GM15510 (cell line): ENCODE measurements at regions not wholly inside any gene's neighbourhood (a gene's known extent, or its start where the extent isn't known, plus 50 kb on each side); places are given as distances from the start of the nearest gene placed in this dataset.

Source experiments
- POLR2A ChIP-seq: IDR thresholded peaks from 3 replicates; pipeline ENCODE4 v1.6.1; 2011; ENCODE audit warnings: borderline replicate concordance; ENCODE audit not compliant: insufficient read length; ENCODE audit errors: extremely low read depth

DNA sequence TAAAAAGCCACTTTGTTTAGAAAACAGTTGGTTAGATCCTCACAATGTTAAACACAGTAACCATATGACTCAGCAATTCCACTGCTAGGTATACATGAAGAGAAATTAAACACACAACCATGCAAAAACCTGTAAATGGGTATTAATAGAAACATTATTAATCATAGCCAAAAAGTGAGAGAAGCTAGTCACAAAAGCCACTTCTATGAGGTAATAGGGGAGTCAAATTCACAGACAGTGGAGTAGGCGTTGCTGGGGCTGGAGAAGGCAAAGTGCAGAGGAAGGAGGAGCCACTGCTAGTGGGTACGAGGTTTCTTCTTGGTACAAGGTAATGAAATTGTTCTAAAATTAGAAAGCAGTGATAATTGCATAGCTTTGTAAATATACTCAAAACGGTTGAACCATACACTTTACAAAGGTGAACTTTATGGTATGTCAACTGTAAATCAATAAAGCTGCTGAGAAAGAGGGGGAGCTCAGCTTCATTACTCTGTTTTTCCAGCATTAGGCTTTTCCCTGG is 364.4 kb downstream of the GADD45G start:
- TF ChIP-seq POLR2A = no peak

DNA sequence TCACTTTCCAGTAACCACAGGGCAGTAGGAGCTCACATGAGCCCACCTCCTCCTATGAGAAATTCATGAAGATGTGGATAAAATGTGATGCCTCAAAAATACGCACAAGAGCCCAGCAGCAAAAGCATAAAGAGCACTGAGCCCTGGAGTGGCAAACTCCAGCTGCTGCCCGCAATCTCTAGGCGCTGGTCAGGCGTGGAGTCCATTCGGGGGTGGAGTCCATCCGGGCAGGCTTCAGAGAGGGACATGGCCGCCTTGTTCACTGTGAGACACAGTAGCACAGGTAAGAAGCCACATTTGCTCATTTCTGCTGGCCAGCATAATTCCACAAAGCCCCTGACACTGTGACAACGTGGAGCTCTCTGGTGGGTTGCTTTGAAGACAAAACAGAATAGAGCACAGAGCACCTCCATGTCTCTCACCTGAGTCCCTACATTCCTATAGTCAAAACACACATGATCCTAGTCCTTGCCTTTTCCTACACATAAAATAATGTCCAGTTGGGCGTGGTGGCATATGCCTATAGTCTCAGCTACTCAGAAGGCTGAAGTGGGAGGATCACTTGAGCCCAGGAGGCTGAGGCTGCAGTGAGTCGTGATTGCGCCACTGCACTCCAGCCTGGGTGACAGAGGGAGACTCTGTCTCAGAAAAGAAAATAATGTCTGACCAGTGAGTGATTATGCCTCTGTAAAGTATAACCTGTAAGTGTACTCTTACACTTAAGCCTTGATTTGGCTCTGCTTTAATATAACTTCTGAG is 365.2 kb downstream of the GADD45G start:
- TF ChIP-seq POLR2A = no peak

DNA sequence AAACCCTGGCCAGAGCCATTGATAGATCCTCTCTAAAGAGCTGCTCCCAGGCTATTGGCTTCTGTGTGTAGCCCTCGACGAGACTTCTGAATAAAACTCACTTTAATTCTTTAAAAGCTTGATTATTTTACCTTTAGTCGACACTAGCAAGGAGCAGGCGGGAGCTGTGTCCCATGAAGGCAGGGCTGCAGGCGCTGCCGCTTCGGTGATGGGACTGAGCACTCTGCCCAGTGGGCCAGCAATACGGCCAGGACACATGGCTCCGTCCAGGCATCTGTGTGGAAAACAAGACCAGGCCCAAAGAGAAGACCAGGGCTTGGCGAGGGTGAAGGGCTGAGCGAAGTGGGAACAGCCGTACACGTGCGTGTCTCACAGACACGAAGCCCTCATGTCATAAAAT is 365.9 kb downstream of the GADD45G start:
- TF ChIP-seq POLR2A = no peak

DNA sequence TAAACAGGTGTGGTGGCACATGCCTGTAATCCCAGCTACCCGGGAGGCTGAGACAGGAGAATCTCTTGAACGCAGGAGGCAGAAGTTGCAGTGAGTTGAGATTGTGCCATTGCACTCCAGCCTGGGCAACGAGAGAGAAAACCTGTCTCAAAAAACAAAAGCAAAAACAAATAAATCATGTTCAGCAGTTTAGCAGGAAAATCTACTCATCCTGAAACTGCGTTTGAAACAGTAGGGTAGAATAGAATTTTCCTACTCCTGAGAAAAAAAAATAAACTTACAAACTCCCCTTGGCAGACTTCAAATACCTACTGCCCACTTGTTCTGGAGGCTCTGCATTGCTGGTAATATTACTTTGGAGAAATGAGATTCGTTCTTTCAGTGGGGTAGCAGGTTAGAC is 367.7 kb downstream of the GADD45G start:
- no peak for TF ChIP-seq POLR2A

DNA sequence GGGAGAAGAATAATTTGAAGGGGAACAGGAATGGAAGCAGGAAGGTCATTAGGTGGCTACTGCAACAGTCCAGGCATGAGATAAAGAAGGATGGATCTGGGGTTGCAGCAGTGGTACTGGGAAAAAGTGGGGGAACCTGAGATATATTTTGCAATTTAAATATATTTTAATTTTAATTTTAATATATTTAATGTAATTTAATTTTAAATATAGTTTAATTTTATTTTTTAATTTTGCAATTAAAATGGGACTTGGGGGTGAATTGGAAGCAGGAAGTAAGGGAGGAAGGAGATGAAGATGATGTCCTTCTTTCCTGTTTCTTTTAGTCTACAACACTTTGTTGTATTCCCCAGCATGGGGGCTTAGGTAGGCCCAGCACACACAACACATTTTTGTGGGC is 369.8 kb downstream of the GADD45G start:
- no peak for TF ChIP-seq POLR2A

DNA sequence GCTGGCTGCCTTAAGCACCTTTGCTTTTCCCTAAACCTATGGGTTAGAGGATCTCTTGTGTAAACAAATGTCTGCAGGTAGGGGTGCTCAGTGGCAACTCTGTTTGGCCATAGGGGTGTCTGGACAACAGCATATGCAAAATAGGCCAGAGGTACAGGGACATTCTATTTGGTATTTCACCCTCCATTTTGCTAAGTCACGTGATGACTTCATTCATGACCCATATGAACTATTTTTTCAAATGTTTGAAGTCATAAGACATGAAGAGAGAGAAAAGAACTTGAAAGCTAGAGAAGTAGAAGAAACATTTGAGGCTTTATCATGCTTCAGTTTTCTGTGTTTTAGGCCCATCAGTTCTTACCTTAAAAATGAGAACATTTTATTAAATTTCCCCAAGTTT is 370.2 kb downstream of the GADD45G start:
- no peak for TF ChIP-seq POLR2A

DNA sequence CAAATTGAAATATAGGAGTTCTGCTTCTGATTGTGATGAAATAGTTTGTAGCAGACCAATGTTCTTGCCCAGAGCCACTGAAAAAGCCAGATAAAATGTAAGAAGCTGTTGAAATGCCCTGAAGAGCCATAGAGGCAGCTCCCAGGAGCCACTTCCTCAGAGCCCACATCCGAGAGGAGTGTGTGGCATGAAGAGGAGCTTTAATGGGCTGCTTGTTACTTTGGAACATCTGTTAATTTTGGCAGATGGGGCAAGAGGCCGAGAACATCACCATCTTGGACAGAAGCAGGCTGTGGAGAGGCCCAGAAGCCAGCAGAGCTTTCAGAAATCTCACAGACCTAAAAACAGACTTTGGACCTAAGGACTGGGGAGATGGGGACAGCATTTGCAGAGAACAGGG is 370.8 kb downstream of the GADD45G start:
- no peak for TF ChIP-seq POLR2A

DNA sequence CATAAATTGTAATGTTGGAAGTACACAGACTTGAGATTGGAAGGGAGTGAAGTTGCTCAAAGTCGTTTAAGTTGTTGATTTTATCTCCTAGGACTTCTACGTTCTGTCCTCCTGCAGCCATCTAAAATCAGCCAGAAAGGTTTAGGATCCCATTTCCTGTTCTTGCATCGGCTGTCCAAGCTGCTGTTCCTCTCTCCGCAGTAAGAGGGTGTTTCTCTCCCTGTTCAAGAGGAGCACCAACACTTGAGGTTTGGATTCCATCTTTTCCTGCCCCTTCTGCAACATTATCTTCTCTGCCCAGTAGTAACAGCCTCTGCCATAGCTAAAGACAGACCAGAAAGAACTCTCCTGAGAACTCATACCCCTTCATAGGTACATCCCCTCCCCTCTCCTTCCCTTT is 373.4 kb downstream of the GADD45G start:
- TF ChIP-seq POLR2A = no peak

DNA sequence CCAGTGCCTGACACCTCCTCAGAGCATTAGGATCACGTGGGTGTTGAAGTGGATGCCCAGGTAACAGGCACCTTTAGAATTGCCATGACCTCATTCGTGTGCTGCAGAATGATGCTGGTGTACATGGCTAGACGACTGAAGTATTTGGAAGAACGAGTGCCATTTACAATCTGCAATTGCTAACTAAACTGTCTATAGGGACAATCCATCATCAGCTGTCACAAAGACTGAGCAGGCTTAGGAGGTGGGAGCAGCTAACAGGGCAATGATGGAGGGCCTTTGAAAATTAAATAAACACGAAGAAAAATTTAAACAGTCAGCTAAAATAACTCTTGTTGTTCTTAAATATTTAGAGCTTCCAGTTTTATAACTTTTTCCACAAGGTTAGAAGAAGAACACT is 375.8 kb downstream of the GADD45G start:
- no peak for TF ChIP-seq POLR2A

DNA sequence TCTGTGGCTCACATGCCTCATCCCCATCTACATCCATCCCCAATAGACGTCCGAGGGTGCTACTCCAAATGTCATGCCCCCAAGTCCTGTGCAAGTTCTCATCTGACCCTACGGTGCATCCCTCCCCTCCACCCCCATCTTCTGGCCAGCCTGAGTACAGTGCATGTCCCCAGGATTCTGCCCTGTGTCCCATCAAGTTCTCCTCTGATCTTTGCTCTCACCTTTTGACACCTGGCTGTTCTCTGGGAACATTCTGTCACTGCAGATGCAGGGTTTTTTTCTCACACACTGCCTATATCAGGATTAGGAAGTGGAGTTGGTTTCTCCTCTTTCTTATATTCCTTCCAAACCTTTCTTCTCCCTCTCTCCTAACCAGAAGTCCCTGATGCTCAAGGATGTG is 377.2 kb downstream of the GADD45G start:
- TF ChIP-seq POLR2A = no peak

DNA sequence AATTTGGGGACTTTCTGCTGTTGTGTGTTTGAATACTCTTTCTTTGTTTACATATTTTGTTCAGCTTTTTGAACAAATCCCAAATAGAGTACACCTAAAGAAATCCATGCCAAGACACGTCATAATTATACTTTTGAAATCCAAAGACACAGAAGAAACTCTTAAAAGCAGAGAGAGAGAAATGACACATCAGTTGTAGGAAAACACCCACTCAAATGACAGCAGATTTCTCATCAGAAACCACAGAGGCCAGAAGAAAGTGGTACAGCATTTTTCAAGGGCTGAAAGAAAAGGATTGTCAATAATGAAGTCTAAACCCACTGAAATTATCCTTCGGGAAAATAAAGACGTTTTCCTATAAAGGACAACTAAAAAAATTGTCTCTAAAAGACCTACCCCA is 378.6 kb downstream of the GADD45G start:
- TF ChIP-seq POLR2A = no peak

DNA sequence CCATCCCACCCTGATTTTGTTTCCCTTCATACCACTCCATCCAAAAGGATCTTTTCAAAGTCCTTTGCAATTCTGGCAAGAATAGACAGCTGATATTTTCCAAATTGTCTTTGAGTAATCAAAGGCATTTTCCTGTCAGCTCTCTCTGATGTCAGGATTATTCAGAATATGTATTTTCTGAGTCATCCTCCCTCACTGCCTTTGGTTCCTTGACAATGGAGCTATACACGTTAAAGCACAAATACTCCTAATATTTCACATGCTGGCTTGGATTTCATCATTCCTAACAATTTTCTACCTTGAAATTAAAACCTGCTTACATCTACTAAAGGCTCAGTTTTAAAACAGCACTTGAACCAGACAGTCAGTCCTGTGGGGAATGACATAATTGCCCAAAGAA is 379.4 kb downstream of the GADD45G start:
- no peak for TF ChIP-seq POLR2A

DNA sequence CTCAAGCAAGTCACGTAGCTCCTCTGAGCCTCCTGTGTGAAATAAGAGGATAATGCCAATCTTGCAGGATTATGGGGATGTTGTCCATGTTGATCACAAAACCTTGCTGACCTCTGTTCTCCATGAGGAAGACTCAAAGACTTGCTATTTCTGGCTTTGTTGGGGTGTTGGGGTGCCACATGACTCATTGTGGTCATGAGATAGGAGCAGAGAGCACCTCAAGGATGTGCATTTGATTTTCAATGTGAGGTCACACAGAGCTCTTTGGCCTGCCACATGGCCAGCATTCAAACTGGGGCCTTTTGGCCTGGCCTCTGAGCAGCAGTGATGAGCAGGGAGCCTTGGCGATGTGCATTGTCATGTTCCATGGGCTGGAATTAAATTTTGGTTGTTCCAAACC is 380.3 kb downstream of the GADD45G start:
- TF ChIP-seq POLR2A = no peak

DNA sequence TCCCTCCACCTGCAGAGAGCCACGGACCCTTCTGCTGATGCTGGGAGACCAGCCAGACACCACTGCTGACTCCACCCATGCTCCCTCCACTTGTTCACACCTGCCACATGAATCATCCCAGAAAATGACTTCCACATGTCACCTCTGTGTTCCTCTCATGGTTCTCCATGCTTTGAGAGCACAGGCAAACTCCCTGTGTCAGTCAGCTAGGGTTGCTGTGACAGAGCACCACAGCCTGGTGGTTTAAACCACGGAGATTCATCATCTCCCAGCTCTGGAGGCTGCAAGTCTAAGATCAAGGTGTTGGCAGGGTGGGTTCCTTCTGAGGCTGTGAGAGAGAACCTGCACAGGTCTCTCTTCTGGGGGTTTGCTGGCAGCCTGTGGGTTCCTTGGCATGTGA is 381.4 kb downstream of the GADD45G start:
- TF ChIP-seq POLR2A = no peak

DNA sequence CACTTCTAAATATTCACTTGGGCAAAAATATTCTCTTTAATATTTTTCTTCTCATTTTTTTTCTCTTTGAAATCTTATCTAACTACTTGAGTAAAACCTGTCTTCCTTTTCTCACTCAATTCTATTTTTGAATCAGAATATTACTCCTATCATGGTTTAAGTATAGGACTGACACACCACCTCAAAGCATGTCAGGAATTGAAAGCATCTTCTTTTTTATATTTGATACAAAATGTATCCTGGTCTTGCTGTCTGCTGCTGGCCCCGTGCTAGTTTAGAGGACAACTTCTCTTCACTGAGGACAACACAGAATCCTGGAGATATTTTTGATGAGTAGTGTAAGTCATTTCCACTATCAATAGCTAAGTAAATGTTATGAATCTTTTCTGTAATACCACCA is 383.6 kb downstream of the GADD45G start:
- TF ChIP-seq POLR2A = no peak

DNA sequence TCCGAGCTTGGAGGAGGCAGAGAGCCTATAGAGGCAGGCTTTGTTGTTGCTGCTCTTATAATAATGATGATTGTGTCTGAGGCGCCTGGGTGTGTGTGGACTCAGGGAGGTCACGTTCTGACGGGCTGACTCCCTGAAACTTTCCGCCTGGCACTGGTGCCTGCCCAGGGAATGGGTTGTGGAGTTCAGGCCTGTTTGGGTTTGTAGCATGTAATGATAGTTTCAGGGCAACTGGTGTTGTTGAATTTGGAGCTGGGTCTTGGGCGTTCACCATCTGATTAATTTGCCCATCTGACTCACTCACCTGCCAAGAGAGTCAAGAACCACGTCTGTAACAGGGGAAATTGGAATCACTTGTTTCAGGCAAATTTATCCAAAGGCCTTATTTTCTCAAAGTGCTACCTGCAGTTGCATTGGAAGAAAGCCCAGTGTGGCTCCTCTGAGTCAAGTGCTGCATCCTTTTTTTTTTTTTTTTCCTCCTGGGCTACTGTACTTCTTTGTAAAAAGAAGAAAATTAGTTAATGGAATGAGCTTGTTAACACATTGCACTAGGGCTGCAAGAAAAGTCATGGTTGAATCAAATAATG is 386.5 kb downstream of the GADD45G start:
- no peak for TF ChIP-seq POLR2A
